ENCODE measurements at regions not wholly inside any gene's neighbourhood (a gene's known extent, or its start where the extent isn't known, plus 50 kb on each side); places are given as distances from the start of the nearest gene placed in this dataset.

- no peaks in the 10 kb centered on the region for H3K79me2 ChIP-seq (ENCODE audit: insufficient read depth, low read length)
- no peak overlapping the region for H3K14ac ChIP-seq (ENCODE audit: insufficient read depth, low read length)
- no peak overlapping the region for H2BK120ac ChIP-seq (ENCODE audit: low read depth, low read length, poor library complexity, severe bottlenecking)
- no peak overlapping the region for H2AFZ ChIP-seq (ENCODE audit: low read length)
- H3K4ac ChIP-seq (ENCODE audit: low read depth, low read length) = no peak overlapping the region
- Mint-ChIP-seq H3K4me3 (no peak overlapping the region), H3K9me3 (no peaks in the 10 kb centered on the region), H3K27me3 (ENCODE audit: low read depth) (peaks cover 11% of the 10 kb centered on the region), H3K27ac (no peak overlapping the region), H3K36me3 (ENCODE audit: insufficient read depth in 1 of 3, low read depth in 3 of 3) (no peaks in the 10 kb centered on the region), H3K4me1 (peaks cover 16 to 23% of the 10 kb centered on the region in 2 experiments)
- H2AK5ac ChIP-seq (ENCODE audit: insufficient read length, low read length) = no peak overlapping the region
- H3K56ac ChIP-seq (ENCODE audit: insufficient read length, low read depth, low read length) = no peak overlapping the region
- H2BK15ac ChIP-seq (ENCODE audit: low read depth, low read length) = no peak overlapping the region
- no peak overlapping the region for H3K23ac ChIP-seq (ENCODE audit: insufficient read length, low read depth, low read length)
- no peaks in the 10 kb centered on the region for H3K27me3 ChIP-seq (ENCODE audit: insufficient read depth, low read length)
- H3T11ph ChIP-seq (ENCODE audit: low read length) = no peak overlapping the region
- no peak overlapping the region for H2BK20ac ChIP-seq (ENCODE audit: low read depth, low read length, poor library complexity, severe bottlenecking)
- DNase-seq = no peak
- no peak overlapping the region for H3K9ac ChIP-seq (ENCODE audit: extremely low read depth, insufficient read length, low read length)
- no peak overlapping the region for H2BK12ac ChIP-seq (ENCODE audit: insufficient read length, low read depth, low read length)
- no peaks in the 10 kb centered on the region for H4K20me1 ChIP-seq (ENCODE audit: control insufficient read depth, insufficient read depth, insufficient read length)
- WGBS (ENCODE audit: extremely low coverage, insufficient read length, low lambda C conversion rate) = no CpG with 5 or more reads among the region's 4 CpGs
- H3K27ac ChIP-seq (ENCODE audit: insufficient read length, low read depth, low read length) = no peak overlapping the region
- no peaks in the 10 kb centered on the region for H3K9me3 ChIP-seq (ENCODE audit: control insufficient read depth, low read depth, low read length)
- H4K5ac ChIP-seq (ENCODE audit: insufficient read length, low read depth, low read length) = no peak overlapping the region
- no peaks in the 10 kb centered on the region for H3K79me1 ChIP-seq (ENCODE audit: insufficient read depth, low read depth, low read length, poor library complexity, severe bottlenecking)
- H3K4me1 ChIP-seq (ENCODE audit: insufficient read depth, low read length) = no peaks in the 10 kb centered on the region
- H3K18ac ChIP-seq (ENCODE audit: insufficient read length, low read depth, low read length) = no peak overlapping the region
- no peak overlapping the region for H3K4me2 ChIP-seq (ENCODE audit: insufficient read depth, insufficient read length, low read length)
- no peaks in the 10 kb centered on the region for H3K23me2 ChIP-seq (ENCODE audit: insufficient read length, low read depth, low read length, poor library complexity, severe bottlenecking)
- no peak for TF ChIP-seq CTCF (conservative IDR thresholded peaks at IDR 0.05)
- H2BK5ac ChIP-seq (ENCODE audit: insufficient read length, low read length) = no peak overlapping the region
- no peak overlapping the region for H4K91ac ChIP-seq (ENCODE audit: insufficient read length, low read depth, low read length)
- H4K8ac ChIP-seq (replicated peaks; ENCODE audit: insufficient read length, low read depth, low read length) = no peak overlapping the region
Observed at GRCh38 chr11:119882316-119882715, 153.3 kb upstream of the NECTIN1 start.
